AG04450 (cell line): ENCODE measurements at regions not wholly inside any gene's neighbourhood (a gene's known extent, or its start where the extent isn't known, plus 50 kb on each side); places are given as distances from the start of the nearest gene placed in this dataset.

Experiments
- CTCF ChIA-PET: fragments of 300-600, 350-600 bp; formaldehyde crosslinking; extraction: SDS; loops from one replicate; lab custom pipeline; 2022; ENCODE audit warnings: antibody characterized with exemption, inconsistent platforms; lab: Charles Lee
- POLR2A ChIA-PET: fragments of 350-600 bp; formaldehyde crosslinking; extraction: SDS; loops from one replicate; lab custom pipeline; 2021; ENCODE audit warnings: antibody characterized with exemption, inconsistent platforms; lab: Yijun Ruan, JAX
- DNase-seq: peaks from one replicate; pipeline ENCODE4 v3.0.0-alpha.2; 2011; ENCODE audit warnings: low read depth, low spot score
- H3K27ac ChIP-seq: one replicate; pipeline ENCODE4 v1.5.1; 2012; ENCODE audit warnings: low read depth, low read length, control low read depth
- H3K27me3 ChIP-seq: one replicate; pipeline ENCODE4 v1.6.0; 2012; ENCODE audit warnings: low read length; ENCODE audit not compliant: control insufficient read depth, insufficient read depth
- H3K4me3 ChIP-seq: 2 replicates; pipeline ENCODE4 v1.5.1; 2011; ENCODE audit warnings: mild to moderate bottlenecking, low read depth, low read length, control low read depth
- H3K9me3 ChIP-seq: 2 replicates; pipeline ENCODE4 v1.5.1; 2012; ENCODE audit warnings: low read length; ENCODE audit not compliant: control insufficient read depth, insufficient read depth
- CTCF ChIP-seq: IDR thresholded peaks from 2 replicates; pipeline ENCODE4 v1.5.1; 2011; ENCODE audit warnings: low read depth, low read length, control low read depth, inconsistent platforms

- no peak overlapping the region for H3K27ac ChIP-seq
- H3K27me3 ChIP-seq: no peaks in the 10 kb centered on the region
- peaks cover 22% of the 10 kb centered on the region for H3K9me3 ChIP-seq
- ChIA-PET CTCF (no interaction called here), POLR2A (no interaction called here)
- TF ChIP-seq CTCF: no peak
- DNase-seq: no peak
- H3K4me3 ChIP-seq: no peak overlapping the region
Measured at GRCh38 chr22:34225278-34225677, 305.0 kb upstream of the LARGE1 start.

- no peak for TF ChIP-seq CTCF
- Histone ChIP-seq H3K4me3 (no peak overlapping the region), H3K9me3 (peaks cover 3% of the 10 kb centered on the region; the same call in 1 of the 2 replicates), H3K27me3 (no peaks in the 10 kb centered on the region), H3K27ac (no peak overlapping the region)
- CTCF ChIA-PET: no interaction called here
- POLR2A ChIA-PET: no interaction called here
- no peak for DNase-seq
Measured at GRCh38 chr22:34236527-34236926, 316.3 kb upstream of the LARGE1 start.

GRCh38 chr22:34239421-34239820, 319.1 kb upstream of the LARGE1 start:
- ChIA-PET POLR2A (no interaction called here), CTCF (no interaction called here)
- Histone ChIP-seq H3K27ac (no peak overlapping the region), H3K9me3 (peaks cover 3% of the 10 kb centered on the region; the same call in 1 of the 2 replicates), H3K4me3 (no peak overlapping the region), H3K27me3 (no peaks in the 10 kb centered on the region)
- no peak for DNase-seq
- TF ChIP-seq CTCF: no peak

GRCh38 chr22:34243023-34243422, 322.7 kb upstream of the LARGE1 start:
- DNase-seq: no peak
- Histone ChIP-seq H3K4me3 (no peak overlapping the region), H3K27me3 (no peaks in the 10 kb centered on the region), H3K27ac (no peak overlapping the region), H3K9me3 (peaks cover 10% of the 10 kb centered on the region; the same call in 1 of the 2 replicates)
- CTCF ChIA-PET: no interaction called here
- POLR2A ChIA-PET: no interaction called here
- no peak for TF ChIP-seq CTCF

GRCh38 chr22:34255042-34255441, 334.8 kb upstream of the LARGE1 start:
- CTCF ChIA-PET: no interaction called here
- H3K9me3 ChIP-seq: peaks cover 16% of the 10 kb centered on the region
- no peak for DNase-seq
- no peaks in the 10 kb centered on the region for H3K27me3 ChIP-seq
- no peak overlapping the region for H3K27ac ChIP-seq
- no peak for TF ChIP-seq CTCF
- POLR2A ChIA-PET: no interaction called here
- no peak overlapping the region for H3K4me3 ChIP-seq
